ENCODE measurements at regions not wholly inside any gene's neighbourhood (a gene's known extent, or its start where the extent isn't known, plus 50 kb on each side); places are given as distances from the start of the nearest gene placed in this dataset.

GRCh38 chr9:105006514-105006913 is 78.6 kb upstream of the ABCA1 start:
- TF ChIP-seq RARB (CRISPR knock-in tag; IDR thresholded peaks at IDR 0.05) (no peak), TOX (CRISPR knock-in tag; IDR thresholded peaks at IDR 0.05; ENCODE audit: borderline replicate concordance) (no peak), OSR1 (CRISPR knock-in tag; IDR thresholded peaks at IDR 0.05) (no peak), BACH2 (CRISPR knock-in tag; IDR thresholded peaks at IDR 0.05; ENCODE audit: borderline replicate concordance) (no peak), CREB5 (CRISPR knock-in tag; IDR thresholded peaks at IDR 0.05; ENCODE audit: low read depth) (no peak), ARNTL (CRISPR knock-in tag; IDR thresholded peaks at IDR 0.05; ENCODE audit: borderline replicate concordance, low read depth) (no peak), ZFP30 (CRISPR knock-in tag; IDR thresholded peaks at IDR 0.05) (no peak), GLIS3 (CRISPR knock-in tag; IDR thresholded peaks at IDR 0.05) (no peak), ZNF565 (CRISPR knock-in tag; conservative IDR thresholded peaks at IDR 0.05; ENCODE audit: low read depth) (no peak), ZFP3 (CRISPR knock-in tag; IDR thresholded peaks at IDR 0.05) (no peak), CSDC2 (CRISPR knock-in tag; IDR thresholded peaks at IDR 0.05) (no peak)
- TF ChIP-seq, protein P1, sequence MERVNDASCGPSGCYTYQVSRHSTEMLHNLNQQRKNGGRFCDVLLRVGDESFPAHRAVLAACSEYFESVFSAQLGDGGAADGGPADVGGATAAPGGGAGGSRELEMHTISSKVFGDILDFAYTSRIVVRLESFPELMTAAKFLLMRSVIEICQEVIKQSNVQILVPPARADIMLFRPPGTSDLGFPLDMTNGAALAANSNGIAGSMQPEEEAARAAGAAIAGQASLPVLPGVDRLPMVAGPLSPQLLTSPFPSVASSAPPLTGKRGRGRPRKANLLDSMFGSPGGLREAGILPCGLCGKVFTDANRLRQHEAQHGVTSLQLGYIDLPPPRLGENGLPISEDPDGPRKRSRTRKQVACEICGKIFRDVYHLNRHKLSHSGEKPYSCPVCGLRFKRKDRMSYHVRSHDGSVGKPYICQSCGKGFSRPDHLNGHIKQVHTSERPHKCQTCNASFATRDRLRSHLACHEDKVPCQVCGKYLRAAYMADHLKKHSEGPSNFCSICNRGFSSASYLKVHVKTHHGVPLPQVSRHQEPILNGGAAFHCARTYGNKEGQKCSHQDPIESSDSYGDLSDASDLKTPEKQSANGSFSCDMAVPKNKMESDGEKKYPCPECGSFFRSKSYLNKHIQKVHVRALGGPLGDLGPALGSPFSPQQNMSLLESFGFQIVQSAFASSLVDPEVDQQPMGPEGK (CRISPR knock-in tag; IDR thresholded peaks at IDR 0.05; ENCODE audit: borderline replicate concordance), result no peak
